ENCODE measurements at regions not wholly inside any gene's neighbourhood (a gene's known extent, or its start where the extent isn't known, plus 50 kb on each side); places are given as distances from the start of the nearest gene placed in this dataset.
"Not testable (repeated sequence)": the region's sequence is repeated elsewhere in the genome, so short reads cannot be mapped to it uniquely, and the experiment has no call there.

- no peak for DNase-seq
Measured at GRCh38 chr5:56412601-56413379, 179.7 kb upstream of the ANKRD55 start.

- DNase-seq = no peak
Measured at GRCh38 chr5:56410696-56411095, 177.6 kb upstream of the ANKRD55 start.

- no peak for DNase-seq
Measured at GRCh38 chr5:56409331-56410190, 176.4 kb upstream of the ANKRD55 start.

- DNase-seq = no peak
Measured at GRCh38 chr5:56406838-56407237, 173.7 kb upstream of the ANKRD55 start.

- DNase-seq = no peak
Measured at GRCh38 chr5:56406221-56406620, 173.1 kb upstream of the ANKRD55 start.

- no peak for DNase-seq
Measured at GRCh38 chr5:56405116-56405908, 172.2 kb upstream of the ANKRD55 start.

- DNase-seq = no peak
Measured at GRCh38 chr5:56402266-56403220, 169.4 kb upstream of the ANKRD55 start.

GRCh38 chr5:56397796-56398195 is 164.7 kb upstream of the ANKRD55 start:
- not testable (repeated sequence) for DNase-seq

GRCh38 chr5:56396634-56397033 is 163.5 kb upstream of the ANKRD55 start:
- DNase-seq = no peak

- no peak for DNase-seq
Measured at GRCh38 chr5:56389261-56389660, 156.1 kb upstream of the ANKRD55 start.

GRCh38 chr5:56388229-56388985 is 155.3 kb upstream of the ANKRD55 start:
- no peak for DNase-seq

GRCh38 chr5:56386046-56386445 is 152.9 kb upstream of the ANKRD55 start:
- DNase-seq = no peak

GRCh38 chr5:56384186-56384585 is 151.1 kb upstream of the ANKRD55 start:
- no peak for DNase-seq

GRCh38 chr5:56383761-56384160 is 150.6 kb upstream of the ANKRD55 start:
- no peak for DNase-seq

GRCh38 chr5:56382896-56383295 is 149.8 kb upstream of the ANKRD55 start:
- DNase-seq = no peak

- no peak for DNase-seq
Measured at GRCh38 chr5:56377573-56377972, 144.4 kb upstream of the ANKRD55 start.

- no peak for DNase-seq
Measured at GRCh38 chr5:56376128-56376527, 143.0 kb upstream of the ANKRD55 start.

- no peak for DNase-seq
Measured at GRCh38 chr5:56375011-56375410, 141.9 kb upstream of the ANKRD55 start.

- not testable (repeated sequence) for DNase-seq
Measured at GRCh38 chr5:56372491-56372890, 139.4 kb upstream of the ANKRD55 start.

- no peak for DNase-seq
Measured at GRCh38 chr5:56369361-56369811, 136.3 kb upstream of the ANKRD55 start.

GRCh38 chr5:56367748-56368147 is 134.6 kb upstream of the ANKRD55 start:
- no peak for DNase-seq

Measured in activated naive CD4-positive, alpha-beta T cell treated with anti-CD3 and anti-CD28 coated beads, Interleukin-2, amount 50 U/mL, for 16 hours (primary cell).